AG09309 (cell line): ENCODE measurements at regions not wholly inside any gene's neighbourhood (a gene's known extent, or its start where the extent isn't known, plus 50 kb on each side); places are given as distances from the start of the nearest gene placed in this dataset.

Experiments used
- DNase-seq: peaks from one replicate; pipeline ENCODE4 v3.0.0-alpha.2; 2010; ENCODE audit warnings: low read depth
- H3K4me3 ChIP-seq: 2 replicates; pipeline ENCODE4 v1.5.1; 2011; ENCODE audit warnings: mild to moderate bottlenecking, low read depth, low read length, moderate library complexity; ENCODE audit not compliant: control insufficient read depth
- CTCF ChIP-seq: IDR thresholded peaks from 2 replicates; pipeline ENCODE4 v1.5.1; 2011; ENCODE audit warnings: mild to moderate bottlenecking, low read depth, low read length, inconsistent platforms; ENCODE audit not compliant: insufficient read depth, control insufficient read depth; ENCODE audit errors: missing control alignments

DNA sequence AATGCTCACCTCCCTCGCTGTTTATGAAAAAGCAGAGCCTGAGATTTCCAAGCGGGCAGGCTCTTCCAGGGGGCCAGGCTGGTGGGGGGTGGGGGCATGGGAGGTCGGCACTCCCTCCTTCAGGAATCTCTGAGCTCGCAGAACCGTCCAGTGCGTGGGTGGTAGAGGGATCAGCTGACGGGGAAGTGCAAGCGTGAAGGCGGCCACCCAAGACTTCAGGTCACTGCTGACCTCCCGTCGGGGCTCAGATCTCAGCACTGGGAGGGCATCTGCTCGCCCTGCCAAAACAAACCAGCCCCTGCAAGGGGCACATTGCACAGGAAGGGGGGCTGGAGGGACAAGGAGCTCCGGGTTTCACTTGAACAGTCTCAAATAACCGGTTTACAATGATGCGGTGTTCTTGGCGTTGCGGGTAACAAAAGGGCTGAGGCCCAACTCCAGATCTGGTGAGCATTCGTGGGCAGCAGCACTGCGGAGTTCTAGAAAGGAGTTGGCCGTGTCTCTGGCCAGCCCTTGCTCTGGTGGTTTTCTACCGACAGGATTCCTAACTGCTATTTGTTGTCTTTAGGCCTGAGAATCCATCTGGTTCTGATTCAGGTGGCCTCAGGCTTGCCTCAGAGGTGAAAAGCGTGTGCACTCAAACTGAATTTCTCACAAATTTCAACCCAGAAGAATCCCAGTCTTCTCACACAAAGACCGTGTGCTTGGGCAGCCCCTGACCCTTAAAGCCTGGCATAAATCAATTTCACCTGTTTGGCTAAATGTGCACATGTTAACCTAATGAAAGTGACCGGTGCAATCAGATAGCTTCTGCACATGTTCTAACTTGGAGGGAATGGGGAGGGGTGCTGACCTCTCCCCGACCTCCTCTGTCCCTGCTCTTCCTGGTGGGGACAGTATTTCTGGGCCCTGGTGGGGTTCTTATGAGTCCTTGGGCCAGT, 191.6 kb downstream of the MYLK4 start:
- no peak for TF ChIP-seq CTCF
- no peak for DNase-seq
- no peak overlapping the region for H3K4me3 ChIP-seq

GRCh38 chr6:2558098-2558680, 192.5 kb downstream of the MYLK4 start:
- TF ChIP-seq CTCF: no peak
- no peak overlapping the region for H3K4me3 ChIP-seq
- no peak for DNase-seq

- TF ChIP-seq CTCF: no peak
- H3K4me3 ChIP-seq: no peak overlapping the region
- DNase-seq: no peak
These were observed 193.5 kb downstream of the MYLK4 start for GRCh38 chr6:2557181-2557720.

GRCh38 chr6:2556761-2557160, 194.0 kb downstream of the MYLK4 start:
- TF ChIP-seq CTCF: no peak
- DNase-seq: no peak
- no peak overlapping the region for H3K4me3 ChIP-seq

- no peak for DNase-seq
- TF ChIP-seq CTCF: no peak
- no peak overlapping the region for H3K4me3 ChIP-seq
These were observed 196.0 kb downstream of the MYLK4 start for GRCh38 chr6:2554651-2555260.

- DNase-seq: no peak
- TF ChIP-seq CTCF: no peak
- H3K4me3 ChIP-seq: no peak overlapping the region
These were observed 198.1 kb downstream of the MYLK4 start for GRCh38 chr6:2552526-2553154.
